OCI-LY7 (cell line): ENCODE measurements at regions not wholly inside any gene's neighbourhood (a gene's known extent, or its start where the extent isn't known, plus 50 kb on each side); places are given as distances from the start of the nearest gene placed in this dataset.

Source experiments
- EZH2phosphoT487 ChIP-seq: fragments of 200-600 bp; sonication (generic); IDR thresholded peaks from 2 replicates; pipeline ENCODE4 v1.6.1; 2018; ENCODE audit warnings: low read depth, borderline replicate concordance, mild to moderate bottlenecking, mixed run types, antibody characterized with exemption, low read length, moderate library complexity, mixed read lengths
- TF ChIP-seq, protein P1 (sequence below): fragments of 200-600 bp; sonication (generic); conservative IDR thresholded peaks from 2 replicates; pipeline ENCODE4 v1.5.1; 2014; ENCODE audit warnings: mild to moderate bottlenecking, antibody characterized with exemption, low read length, moderate library complexity, mixed read lengths

- TF ChIP-seq, protein P1, sequence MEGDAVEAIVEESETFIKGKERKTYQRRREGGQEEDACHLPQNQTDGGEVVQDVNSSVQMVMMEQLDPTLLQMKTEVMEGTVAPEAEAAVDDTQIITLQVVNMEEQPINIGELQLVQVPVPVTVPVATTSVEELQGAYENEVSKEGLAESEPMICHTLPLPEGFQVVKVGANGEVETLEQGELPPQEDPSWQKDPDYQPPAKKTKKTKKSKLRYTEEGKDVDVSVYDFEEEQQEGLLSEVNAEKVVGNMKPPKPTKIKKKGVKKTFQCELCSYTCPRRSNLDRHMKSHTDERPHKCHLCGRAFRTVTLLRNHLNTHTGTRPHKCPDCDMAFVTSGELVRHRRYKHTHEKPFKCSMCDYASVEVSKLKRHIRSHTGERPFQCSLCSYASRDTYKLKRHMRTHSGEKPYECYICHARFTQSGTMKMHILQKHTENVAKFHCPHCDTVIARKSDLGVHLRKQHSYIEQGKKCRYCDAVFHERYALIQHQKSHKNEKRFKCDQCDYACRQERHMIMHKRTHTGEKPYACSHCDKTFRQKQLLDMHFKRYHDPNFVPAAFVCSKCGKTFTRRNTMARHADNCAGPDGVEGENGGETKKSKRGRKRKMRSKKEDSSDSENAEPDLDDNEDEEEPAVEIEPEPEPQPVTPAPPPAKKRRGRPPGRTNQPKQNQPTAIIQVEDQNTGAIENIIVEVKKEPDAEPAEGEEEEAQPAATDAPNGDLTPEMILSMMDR = no peak
- TF ChIP-seq EZH2phosphoT487 = no peak
Observed at GRCh38 chr20:21021472-21021790, 84.7 kb downstream of the LINC00237 start.
